OCI-LY1 (cell line): ENCODE measurements at regions not wholly inside any gene's neighbourhood (a gene's known extent, or its start where the extent isn't known, plus 50 kb on each side); places are given as distances from the start of the nearest gene placed in this dataset.

ENCODE experiments used
- H2AFZ ChIP-seq: fragments of 200-600 bp; sonication (generic), shearing (Covaris generic); 2 replicates; pipeline ENCODE4 v1.6.0; 2014; ENCODE audit warnings: antibody characterized with exemption, mild to moderate bottlenecking, low read length
- H3F3A ChIP-seq: fragments of 200-600 bp; sonication (generic), shearing (Covaris generic); 2 replicates; pipeline ENCODE4 v1.6.0; 2014; ENCODE audit warnings: mild to moderate bottlenecking, antibody characterized with exemption, low read length, moderate library complexity; ENCODE audit not compliant: insufficient read depth
- H3K27ac ChIP-seq: fragments of 200-600 bp; sonication (generic); 2 replicates; pipeline ENCODE4 v1.5.1; 2014; ENCODE audit warnings: low read length, mixed run types, mild to moderate bottlenecking, low read depth; ENCODE audit not compliant: poor library complexity, severe bottlenecking
- H3K27me3 ChIP-seq: fragments of 200-600 bp; sonication (generic); 2 replicates; pipeline ENCODE4 v1.6.0; 2014; ENCODE audit warnings: antibody characterized with exemption, mild to moderate bottlenecking, low read length, moderate library complexity; ENCODE audit not compliant: insufficient read depth
- H3K36me3 ChIP-seq: fragments of 200-600 bp; sonication (generic); 2 replicates; pipeline ENCODE4 v1.6.1; 2014; ENCODE audit warnings: mild to moderate bottlenecking, antibody characterized with exemption, low read length, moderate library complexity, mixed read lengths; ENCODE audit not compliant: insufficient read depth
- H3K4me1 ChIP-seq: fragments of 200-600 bp; sonication (generic); 2 replicates; pipeline ENCODE4 v1.5.1; 2014; ENCODE audit warnings: mild to moderate bottlenecking, low read length, moderate library complexity; ENCODE audit not compliant: insufficient read depth, severe bottlenecking
- H3K4me2 ChIP-seq: fragments of 200-600 bp; sonication (generic), shearing (Covaris generic); 2 replicates; pipeline ENCODE4 v1.6.1; 2014; ENCODE audit warnings: low read length
- H3K4me3 ChIP-seq: fragments of 200-600 bp; sonication (generic); 2 replicates; pipeline ENCODE4 v1.5.1; 2014; ENCODE audit warnings: low read length, low read depth, mild to moderate bottlenecking, mixed read lengths; ENCODE audit not compliant: poor library complexity, severe bottlenecking
- H3K79me2 ChIP-seq: fragments of 200-600 bp; shearing (Covaris generic); 2 replicates; pipeline ENCODE4 v1.6.1; 2016; ENCODE audit warnings: mixed run types, low read length, mixed read lengths; ENCODE audit not compliant: insufficient read depth
- H3K9ac ChIP-seq: fragments of 200-600 bp; sonication (generic), shearing (Covaris generic); 2 replicates; pipeline ENCODE4 v1.6.1; 2014; ENCODE audit warnings: mild to moderate bottlenecking, low read length, mixed read lengths
- H3K9me2 ChIP-seq: fragments of 200-600 bp; sonication (generic), shearing (Covaris generic); 2 replicates; pipeline ENCODE4 v1.6.1; 2014; ENCODE audit warnings: low read depth, mild to moderate bottlenecking, low read length, mixed read lengths
- H3K9me3 ChIP-seq: fragments of 200-600 bp; shearing (Covaris generic); 2 replicates; pipeline ENCODE4 v1.6.1; 2014; ENCODE audit warnings: low read length, mixed read lengths
- H4K20me1 ChIP-seq: fragments of 200-600 bp; sonication (generic), shearing (Covaris generic); 2 replicates; pipeline ENCODE4 v1.6.0; 2016; ENCODE audit warnings: mild to moderate bottlenecking, low read length; ENCODE audit not compliant: insufficient read depth
- CTCF ChIP-seq: fragments of 200-600 bp; sonication (generic), shearing (Covaris generic); IDR thresholded peaks from 2 replicates; pipeline ENCODE4 v1.5.1; 2017; ENCODE audit warnings: mild to moderate bottlenecking, antibody characterized with exemption, low read length, moderate library complexity, mixed read lengths
- EZH2 ChIP-seq: fragments of 200-600 bp; sonication (generic), shearing (Covaris generic); IDR thresholded peaks from 2 replicates; pipeline ENCODE4 v1.8.0; 2017; ENCODE audit warnings: borderline replicate concordance, mixed run types, mild to moderate bottlenecking, antibody characterized with exemption, low read length, moderate library complexity, mixed read lengths

GRCh38 chr4:101701551-101701950 is 89.0 kb upstream of the BANK1 start:
- peaks cover 3% of the 10 kb centered on the region for H3K9me3 ChIP-seq
- TF ChIP-seq CTCF (no peak), EZH2 (no peak)
- no peak overlapping the region for H2AFZ ChIP-seq
- H3K36me3 ChIP-seq = no peaks in the 10 kb centered on the region
- H3K79me2 ChIP-seq = no peaks in the 10 kb centered on the region
- H3K4me3 ChIP-seq = no peak overlapping the region
- no peaks in the 10 kb centered on the region for H3F3A ChIP-seq
- H3K9me2 ChIP-seq = no peaks in the 10 kb centered on the region
- H3K4me1 ChIP-seq = peaks cover 38% of the 10 kb centered on the region
- H3K27me3 ChIP-seq = no peaks in the 10 kb centered on the region
- H3K27ac ChIP-seq = no peak overlapping the region
- H3K9ac ChIP-seq = no peak overlapping the region
- H3K4me2 ChIP-seq = no peak overlapping the region
- H4K20me1 ChIP-seq = no peaks in the 10 kb centered on the region

GRCh38 chr4:101699441-101700124 is 90.9 kb upstream of the BANK1 start:
- Histone ChIP-seq H3K9me3 (no peaks in the 10 kb centered on the region; the same call in 1 of the 2 replicates), H4K20me1 (no peaks in the 10 kb centered on the region), H3K79me2 (no peaks in the 10 kb centered on the region), H3F3A (no peaks in the 10 kb centered on the region), H3K9me2 (no peaks in the 10 kb centered on the region), H3K9ac (peak overlapping the region; percentile 65), H3K4me3 (peak overlapping the region; percentile 49), H2AFZ (peak overlapping the region; percentile 11), H3K27ac (peak overlapping the region; percentile 89), H3K36me3 (no peaks in the 10 kb centered on the region), H3K4me1 (peaks cover 57% of the 10 kb centered on the region), H3K4me2 (peak overlapping the region; percentile 75), H3K27me3 (no peaks in the 10 kb centered on the region)
- no peak for TF ChIP-seq CTCF
- TF ChIP-seq EZH2 = no peak

- TF ChIP-seq EZH2 (no peak), CTCF (no peak)
- Histone ChIP-seq H3K9ac (peak overlapping the region; percentile 41), H3K27me3 (no peaks in the 10 kb centered on the region), H4K20me1 (no peaks in the 10 kb centered on the region), H3K36me3 (no peaks in the 10 kb centered on the region), H3K27ac (peak overlapping the region; percentile 89), H3K4me2 (peak overlapping the region; percentile 61), H2AFZ (peak overlapping the region; percentile 84), H3K9me3 (no peaks in the 10 kb centered on the region; the same call in 1 of the 2 replicates), H3K79me2 (no peaks in the 10 kb centered on the region), H3F3A (no peaks in the 10 kb centered on the region), H3K9me2 (no peaks in the 10 kb centered on the region), H3K4me1 (peaks cover 73% of the 10 kb centered on the region), H3K4me3 (peak overlapping the region; percentile 41)
Observed at GRCh38 chr4:101697266-101697665, 93.3 kb upstream of the BANK1 start.
